ENCODE measurements at regions not wholly inside any gene's neighbourhood (a gene's known extent, or its start where the extent isn't known, plus 50 kb on each side); places are given as distances from the start of the nearest gene placed in this dataset.

DNA sequence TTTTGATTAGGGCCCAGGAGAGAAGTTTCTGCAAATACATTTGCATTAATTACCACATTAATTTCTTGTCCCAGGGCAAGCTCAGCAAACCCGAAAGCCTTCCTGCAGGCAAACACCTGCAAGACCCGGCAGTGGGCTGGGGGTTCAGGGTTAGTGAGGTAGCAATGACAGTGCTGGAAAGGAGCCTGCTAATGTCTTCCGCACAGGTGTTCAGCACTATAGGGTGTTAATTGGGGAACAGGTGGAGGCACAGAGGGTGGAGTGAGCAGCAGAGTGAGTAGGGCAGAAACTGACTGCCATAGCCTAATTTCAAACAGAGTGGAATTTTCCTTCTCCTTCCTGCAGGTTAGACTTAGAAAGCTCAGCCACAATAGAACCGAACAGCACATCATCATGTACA, 50.9 kb upstream of the UBASH3B start:
- intact Hi-C loops (cut with DNase I; ENCODE audit: low total_unique reads), result no loop called here
- H3K4me1 ChIP-seq, result peaks cover 7% of the 10 kb centered on the region
- no peak overlapping the region for H3K27ac ChIP-seq
- DNase-seq, result no peak
- no peak overlapping the region for H3K4me3 ChIP-seq
- H3K27me3 ChIP-seq, result no peaks in the 10 kb centered on the region
- TF ChIP-seq, protein P1, sequence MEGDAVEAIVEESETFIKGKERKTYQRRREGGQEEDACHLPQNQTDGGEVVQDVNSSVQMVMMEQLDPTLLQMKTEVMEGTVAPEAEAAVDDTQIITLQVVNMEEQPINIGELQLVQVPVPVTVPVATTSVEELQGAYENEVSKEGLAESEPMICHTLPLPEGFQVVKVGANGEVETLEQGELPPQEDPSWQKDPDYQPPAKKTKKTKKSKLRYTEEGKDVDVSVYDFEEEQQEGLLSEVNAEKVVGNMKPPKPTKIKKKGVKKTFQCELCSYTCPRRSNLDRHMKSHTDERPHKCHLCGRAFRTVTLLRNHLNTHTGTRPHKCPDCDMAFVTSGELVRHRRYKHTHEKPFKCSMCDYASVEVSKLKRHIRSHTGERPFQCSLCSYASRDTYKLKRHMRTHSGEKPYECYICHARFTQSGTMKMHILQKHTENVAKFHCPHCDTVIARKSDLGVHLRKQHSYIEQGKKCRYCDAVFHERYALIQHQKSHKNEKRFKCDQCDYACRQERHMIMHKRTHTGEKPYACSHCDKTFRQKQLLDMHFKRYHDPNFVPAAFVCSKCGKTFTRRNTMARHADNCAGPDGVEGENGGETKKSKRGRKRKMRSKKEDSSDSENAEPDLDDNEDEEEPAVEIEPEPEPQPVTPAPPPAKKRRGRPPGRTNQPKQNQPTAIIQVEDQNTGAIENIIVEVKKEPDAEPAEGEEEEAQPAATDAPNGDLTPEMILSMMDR (IDR thresholded peaks at IDR 0.05), result no peak
- no peak for TF ChIP-seq POLR2A (IDR thresholded peaks at IDR 0.05)
- no peaks in the 10 kb centered on the region for H3K36me3 ChIP-seq (ENCODE audit: low read depth, missing control alignments)
- no peaks in the 10 kb centered on the region for H3K9me3 ChIP-seq
- 86 to 88% methylated on average over 4 of the region's 4 CpGs for WGBS, 2 donors

DNA sequence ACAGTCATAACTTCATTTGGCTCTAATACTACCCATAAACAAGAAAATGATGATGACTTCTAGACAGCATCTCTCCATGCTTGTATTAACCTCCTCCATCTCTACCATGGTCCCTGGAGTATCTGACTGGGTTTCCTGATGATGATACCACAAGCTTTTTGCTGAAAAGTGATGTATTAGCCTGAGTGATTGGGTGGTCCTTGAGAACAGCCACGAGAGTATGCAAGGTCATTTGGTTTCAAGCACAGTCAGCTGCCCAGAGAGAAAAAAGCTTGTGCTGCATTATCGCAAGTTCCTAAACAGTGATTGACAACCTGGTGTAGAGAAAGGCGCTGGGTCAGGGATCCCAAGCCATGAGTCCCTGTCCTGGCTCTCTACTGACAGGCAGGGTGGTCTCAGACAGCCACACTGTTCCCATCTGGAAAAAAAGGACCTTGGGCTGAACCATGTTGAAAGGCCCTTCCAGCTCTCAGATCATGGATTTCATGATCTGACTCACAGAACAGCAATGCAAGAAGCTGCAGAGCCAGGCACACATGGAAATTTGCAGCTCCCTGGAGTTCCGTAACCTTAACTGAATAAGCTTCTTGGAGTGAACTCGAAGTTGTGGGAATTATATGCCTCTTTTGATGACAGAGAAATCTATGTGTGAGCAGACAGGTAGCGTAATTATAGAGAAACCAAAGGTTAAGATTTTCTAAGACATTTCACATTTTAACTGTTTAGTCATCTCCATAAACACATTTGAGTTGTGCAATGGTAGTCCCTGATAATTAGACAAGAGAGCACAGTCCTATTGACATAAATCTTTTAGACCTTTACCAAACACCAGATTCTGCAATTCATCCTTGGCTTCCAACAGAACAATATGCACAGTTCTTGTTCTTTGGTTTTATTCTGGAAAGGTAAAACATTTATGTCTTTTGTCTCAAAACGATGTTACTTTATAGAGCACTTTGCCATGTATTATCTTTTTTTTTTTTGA, 54.1 kb upstream of the UBASH3B start:
- intact Hi-C loops (cut with DNase I; ENCODE audit: low total_unique reads), result no loop called here
- H3K27me3 ChIP-seq, result no peaks in the 10 kb centered on the region
- H3K4me3 ChIP-seq, result no peak overlapping the region
- H3K9me3 ChIP-seq, result no peaks in the 10 kb centered on the region
- peak; percentile 18 for DNase-seq
- H3K36me3 ChIP-seq (ENCODE audit: low read depth, missing control alignments), result no peaks in the 10 kb centered on the region
- peak overlapping the region in 1 of 2 donors; percentile 45 for H3K27ac ChIP-seq
- H3K4me1 ChIP-seq, result peaks cover 7% of the 10 kb centered on the region
- TF ChIP-seq, protein P1 (IDR thresholded peaks at IDR 0.05), result no peak
- no peak for TF ChIP-seq POLR2A (IDR thresholded peaks at IDR 0.05)
- WGBS, 2 donors, result 46% methylated on average over 7 of the region's 7 CpGs

DNA sequence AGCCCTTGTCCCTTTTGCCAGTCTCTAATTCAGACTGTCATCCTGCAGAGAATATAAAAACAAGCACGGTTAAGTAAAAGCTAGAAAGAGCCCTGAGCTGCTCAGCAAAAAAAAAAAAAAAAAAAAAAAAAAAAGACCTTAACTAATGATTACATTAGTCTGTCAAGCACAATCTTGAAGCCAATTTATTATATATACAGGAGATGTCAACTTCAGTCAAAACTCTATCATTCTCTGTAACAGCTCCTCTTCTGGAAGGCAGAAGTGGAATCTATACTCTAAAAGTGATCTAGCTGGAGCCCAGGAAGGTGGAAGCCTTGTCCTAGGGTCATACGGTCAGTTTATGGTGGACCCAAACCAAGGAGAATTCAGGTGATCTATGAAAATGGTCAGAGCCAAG, 55.2 kb upstream of the UBASH3B start:
- H3K4me1 ChIP-seq, result peaks cover 6% of the 10 kb centered on the region
- no peak for TF ChIP-seq POLR2A (IDR thresholded peaks at IDR 0.05)
- TF ChIP-seq, protein P1 (IDR thresholded peaks at IDR 0.05), result no peak
- H3K27me3 ChIP-seq, result no peaks in the 10 kb centered on the region
- WGBS, 2 donors, result 93 to 95% methylated on average over 2 of the region's 2 CpGs
- no peak overlapping the region for H3K4me3 ChIP-seq
- no peak for DNase-seq
- H3K36me3 ChIP-seq (ENCODE audit: low read depth, missing control alignments), result no peaks in the 10 kb centered on the region
- intact Hi-C loops (cut with DNase I; ENCODE audit: low total_unique reads), result no loop called here
- H3K9me3 ChIP-seq, result no peaks in the 10 kb centered on the region
- no peak overlapping the region for H3K27ac ChIP-seq

DNA sequence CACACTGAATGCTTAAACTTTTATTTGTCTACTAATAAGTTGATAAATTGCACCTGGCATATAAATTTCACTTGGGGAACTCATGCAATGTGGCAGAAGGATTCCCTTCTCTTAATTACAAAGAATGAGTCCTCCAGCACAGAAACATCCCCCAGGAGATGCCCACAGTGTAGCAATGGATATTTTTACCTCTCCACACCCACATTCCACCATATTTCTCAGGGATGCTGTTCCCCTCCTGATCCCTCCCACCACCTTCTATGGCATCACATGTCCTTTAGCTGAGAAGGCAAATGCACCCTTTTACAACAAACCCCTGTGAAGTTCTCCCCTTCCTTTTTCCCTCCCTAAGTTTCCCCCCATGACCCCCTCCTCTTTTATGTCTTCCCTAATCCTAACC, 56.1 kb upstream of the UBASH3B start:
- no peak for TF ChIP-seq POLR2A (IDR thresholded peaks at IDR 0.05)
- TF ChIP-seq, protein P1 (IDR thresholded peaks at IDR 0.05), result no peak
- no peaks in the 10 kb centered on the region for H3K9me3 ChIP-seq
- intact Hi-C loops (cut with DNase I; ENCODE audit: low total_unique reads), result no loop called here
- no peaks in the 10 kb centered on the region for H3K36me3 ChIP-seq (ENCODE audit: low read depth, missing control alignments)
- H3K27me3 ChIP-seq, result no peaks in the 10 kb centered on the region
- peaks cover 9% of the 10 kb centered on the region for H3K4me1 ChIP-seq
- no peak overlapping the region for H3K27ac ChIP-seq
- no peak overlapping the region for H3K4me3 ChIP-seq
- no peak for DNase-seq

- TF ChIP-seq POLR2A (IDR thresholded peaks at IDR 0.05), result no peak
- TF ChIP-seq, protein P1 (IDR thresholded peaks at IDR 0.05), result no peak
- Histone ChIP-seq H3K27ac (no peak overlapping the region), H3K36me3 (ENCODE audit: low read depth, missing control alignments) (no peaks in the 10 kb centered on the region), H3K4me1 (peaks cover 9% of the 10 kb centered on the region), H3K4me3 (no peak overlapping the region), H3K9me3 (no peaks in the 10 kb centered on the region), H3K27me3 (no peaks in the 10 kb centered on the region)
- no peak for DNase-seq
- intact Hi-C loops (cut with DNase I; ENCODE audit: low total_unique reads), result no loop called here
- 90 to 94% methylated on average over 3 of the region's 3 CpGs for WGBS, 2 donors
Measured at GRCh38 chr11:122598971-122599370, 56.6 kb upstream of the UBASH3B start.

Data from testis (tissue), 2 donors.